HCT116 (cell line): ENCODE measurements at regions not wholly inside any gene's neighbourhood (a gene's known extent, or its start where the extent isn't known, plus 50 kb on each side); places are given as distances from the start of the nearest gene placed in this dataset.

Experiments used
- ATAC-seq: fragments of 200-7000 bp; cut with Tn5 transposase; 2 replicates; pipeline ENCODE4 v1.9.1; 2020; ENCODE audit warnings: mild to moderate bottlenecking, moderate library complexity
- BruUV-seq: library from RNA; stranded (reverse); fragments of 400-500 nt; replicated peaks from 2 replicates; lab custom pipeline; 2021; lab: Mats Ljungman, UMichigan
- CTCF ChIA-PET: fragments of 300-600 bp; sonication (Branson Sonifier 250); formaldehyde crosslinking; loops from one replicate; lab custom pipeline; 2021; ENCODE audit warnings: antibody characterized with exemption; lab: Charles Lee
- POLR2A ChIA-PET: fragments of 300-600, 350-600 bp; sonication (Branson Sonifier 250); formaldehyde crosslinking; loops from one replicate; lab custom pipeline; 2021; ENCODE audit warnings: antibody characterized with exemption; lab: Charles Lee
- RAD21 ChIA-PET, 2 experiments: fragments of 300-600 bp; sonication (Branson Sonifier 250); formaldehyde crosslinking; loops; one replicate each; lab custom pipeline; 2023; ENCODE audit warnings: low total read pairs in 2 of 2; ENCODE audit not compliant: uncharacterized antibody in 2 of 2, unreplicated experiment in 2 of 2, low non-redundant PET in 1 of 2; lab: Charles Lee
- DNase-seq: peaks from one replicate; pipeline ENCODE4 v3.0.0-alpha.2; 2010; ENCODE audit warnings: low read depth, low spot score
- H2AFZ ChIP-seq: fragments of 200-600 bp; shearing (Covaris generic), sonication (generic); 2 replicates; pipeline ENCODE4 v1.6.1; 2017; ENCODE audit warnings: low read depth, mixed run types, mixed read lengths, antibody characterized with exemption, low read length; ENCODE audit not compliant: poor library complexity, severe bottlenecking
- H3K27ac ChIP-seq: 2 replicates; pipeline ENCODE4 v1.5.1; 2012; ENCODE audit warnings: low read depth, low read length
- H3K27me3 ChIP-seq: fragments of 200-600 bp; sonication (generic); 2 replicates; pipeline ENCODE4 v1.6.1; 2016; ENCODE audit warnings: mixed run types, low read length, mixed read lengths; ENCODE audit not compliant: insufficient read depth
- H3K36me3 ChIP-seq, 2 experiments: fragments of 200-500 bp in 1 of 2; fragments of 200-600 bp in 1 of 2; sonication (Bioruptor generic) in 1 of 2; sonication (generic) in 1 of 2; 2 replicates each; pipeline versions ENCODE4 v1.5.1 to v1.6.1; 2014 to 2016; ENCODE audit warnings: low read length in 2 of 2, inconsistent platforms in 1 of 2, mixed read lengths in 1 of 2, mixed run types in 1 of 2; ENCODE audit not compliant: insufficient read depth in 2 of 2, control insufficient read depth in 1 of 2
- H3K4me1 ChIP-seq, 2 experiments: fragments of 200-600 bp in 1 of 2; sonication (generic) in 1 of 2; 2 replicates each; pipeline versions ENCODE4 v1.5.1 to v1.6.1; 2012 to 2017; ENCODE audit warnings: low read length in 2 of 2, inconsistent platforms in 1 of 2, mild to moderate bottlenecking in 1 of 2, mixed read lengths in 1 of 2, mixed run types in 1 of 2, moderate library complexity in 1 of 2; ENCODE audit not compliant: insufficient read depth in 2 of 2, control insufficient read depth in 1 of 2
- H3K4me2 ChIP-seq: fragments of 200-600 bp; sonication (generic); 2 replicates; pipeline ENCODE4 v1.6.1; 2017; ENCODE audit warnings: mixed run types, low read length, mixed read lengths
- H3K4me3 ChIP-seq, 2 experiments: fragments of 200-600 bp in 1 of 2; sonication (generic) in 1 of 2; replicated peaks in 1 of 2; 2 replicates each; pipeline ENCODE4 v1.5.1; 2011 to 2016; ENCODE audit warnings: low read length in 2 of 2, control low read depth in 1 of 2, low read depth in 1 of 2, mild to moderate bottlenecking in 1 of 2, mixed read lengths in 1 of 2, mixed run types in 1 of 2
- H3K79me2 ChIP-seq: fragments of 200-600 bp; sonication (generic); 2 replicates; pipeline ENCODE4 v1.6.1; 2017; ENCODE audit warnings: mild to moderate bottlenecking, mixed run types, low read length, moderate library complexity, mixed read lengths; ENCODE audit not compliant: insufficient read depth
- H3K9ac ChIP-seq: fragments of 200-600 bp; sonication (generic); 2 replicates; pipeline ENCODE4 v1.6.1; 2016; ENCODE audit warnings: low read length, mixed read lengths
- H3K9me2 ChIP-seq: fragments of 200-600 bp; sonication (generic), shearing (Covaris generic); 2 replicates; pipeline ENCODE4 v1.6.1; 2017; ENCODE audit warnings: mixed run types, mild to moderate bottlenecking, moderate library complexity; ENCODE audit not compliant: insufficient read depth
- H3K9me3 ChIP-seq, 2 experiments: fragments of 200-500 bp in 1 of 2; fragments of 200-600 bp in 1 of 2; sonication (Bioruptor generic) in 1 of 2; sonication (generic) in 1 of 2; 2 replicates each; pipeline ENCODE4 v1.6.1; 2014 to 2017; ENCODE audit warnings: low read length in 2 of 2, mixed read lengths in 2 of 2, inconsistent platforms in 1 of 2, low read depth in 1 of 2, mild to moderate bottlenecking in 1 of 2, mixed run types in 1 of 2, moderate library complexity in 1 of 2; ENCODE audit not compliant: control insufficient read depth in 1 of 2, insufficient read depth in 1 of 2
- H4K20me1 ChIP-seq: fragments of 200-600 bp; sonication (generic), shearing (Covaris generic); 2 replicates; pipeline ENCODE4 v1.6.1; 2017; ENCODE audit warnings: mixed run types, mild to moderate bottlenecking, moderate library complexity; ENCODE audit not compliant: insufficient read depth
- CBX3 ChIP-seq: IDR thresholded peaks from 2 replicates; pipeline ENCODE4 v1.6.1; 2012; ENCODE audit warnings: low read depth
- CEBPB ChIP-seq: IDR thresholded peaks from 2 replicates; pipeline ENCODE4 v1.6.1; 2012; ENCODE audit warnings: low read depth
- EGR1 ChIP-seq: IDR thresholded peaks from 2 replicates; pipeline ENCODE4 v1.6.1; 2012; ENCODE audit warnings: low read depth
- EZH2 ChIP-seq: fragments of 200-600 bp; sonication (generic); IDR thresholded peaks from 2 replicates; pipeline ENCODE4 v1.6.1; 2017; ENCODE audit warnings: antibody characterized with exemption, mixed run types
- EZH2phosphoT487 ChIP-seq: fragments of 200-600 bp; IDR thresholded peaks from 2 replicates; pipeline ENCODE4 v1.6.1; 2018; ENCODE audit warnings: antibody characterized with exemption, borderline replicate concordance
- FOSL1 ChIP-seq: IDR thresholded peaks from 2 replicates; pipeline ENCODE4 v1.6.1; 2012; ENCODE audit warnings: low read depth
- JUND ChIP-seq: IDR thresholded peaks from 2 replicates; pipeline ENCODE4 v1.6.1; 2012
- POLR2A ChIP-seq: IDR thresholded peaks from 2 replicates; pipeline ENCODE4 v1.7.0; 2011; ENCODE audit warnings: borderline replicate concordance; ENCODE audit not compliant: insufficient read depth, insufficient read length; ENCODE audit errors: extremely low read depth
- POLR2AphosphoS5 ChIP-seq: IDR thresholded peaks from 2 replicates; pipeline ENCODE4 v1.6.1; 2011; ENCODE audit warnings: mild to moderate bottlenecking, low read depth, low read length, moderate library complexity
- RAD21 ChIP-seq: IDR thresholded peaks from 2 replicates; pipeline ENCODE4 v1.6.1; 2012; ENCODE audit warnings: low read depth, mild to moderate bottlenecking
- REST ChIP-seq: IDR thresholded peaks from 2 replicates; pipeline ENCODE4 v1.6.1; 2012; ENCODE audit warnings: low read depth
- SIN3A ChIP-seq: IDR thresholded peaks from 2 replicates; pipeline ENCODE4 v1.6.1; 2012; ENCODE audit warnings: low read depth
- SRF ChIP-seq: IDR thresholded peaks from 2 replicates; pipeline ENCODE4 v1.6.1; 2012; ENCODE audit warnings: low read depth
- TCF7L2 ChIP-seq: IDR thresholded peaks from 2 replicates; pipeline ENCODE4 v1.7.0; 2011; ENCODE audit warnings: borderline replicate concordance, inconsistent platforms; ENCODE audit not compliant: insufficient read depth, insufficient read length; ENCODE audit errors: extremely low read depth
- YY1 ChIP-seq: IDR thresholded peaks from 2 replicates; pipeline ENCODE4 v1.6.1; 2011; ENCODE audit warnings: low read length, low read depth, moderate library complexity, mild to moderate bottlenecking; ENCODE audit not compliant: insufficient replicate concordance; ENCODE audit errors: extremely low read depth
- ZBTB33 ChIP-seq: IDR thresholded peaks from 2 replicates; pipeline ENCODE4 v1.6.1; 2011; ENCODE audit warnings: mild to moderate bottlenecking, low read length, moderate library complexity; ENCODE audit not compliant: insufficient replicate concordance; ENCODE audit errors: extremely low read depth
- ZNF274 ChIP-seq: fragments of 200-500 bp; sonication (Bioruptor generic); IDR thresholded peaks from 2 replicates; pipeline ENCODE4 v1.6.1; 2014; ENCODE audit warnings: mild to moderate bottlenecking, low read depth, low read length, inconsistent platforms
- intact Hi-C: fragments of 100-400 bp; cut with micrococcal nuclease; formaldehyde crosslinking; loops from 2 replicates; pipeline ENCODE4 v1.10.0; 2022
- TF ChIP-seq, protein P1 (sequence below): IDR thresholded peaks from 2 replicates; pipeline ENCODE4 v1.6.1; 2012

DNA sequence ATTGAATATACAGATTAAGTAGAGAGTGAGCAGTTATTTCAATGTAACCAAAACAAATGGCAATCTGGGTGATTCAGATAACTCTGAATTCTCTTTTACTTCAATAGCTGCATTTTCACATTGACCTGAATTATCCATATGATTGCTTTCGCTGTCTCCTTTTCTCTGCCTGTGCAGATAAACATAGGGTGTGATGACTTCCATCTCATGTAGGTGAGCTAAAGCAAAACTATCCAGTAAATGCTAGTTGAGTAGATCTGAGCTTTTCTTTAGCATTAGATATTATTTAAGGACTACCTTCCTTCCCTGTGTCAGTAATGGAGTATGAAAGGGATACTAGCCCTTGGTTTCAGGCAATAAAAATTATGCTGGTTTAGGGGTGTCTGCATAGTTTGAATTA, 288.6 kb downstream of the OXSM start:
- intact Hi-C loops = no loop called here
- CTCF ChIA-PET = no interaction called here
- POLR2A ChIA-PET = no interaction called here
- Histone ChIP-seq H3K9ac (no peak overlapping the region), H3K9me2 (no peaks in the 10 kb centered on the region), H3K27ac (no peak overlapping the region), H4K20me1 (no peaks in the 10 kb centered on the region), H3K9me3 (no peaks in the 10 kb centered on the region), H3K79me2 (no peaks in the 10 kb centered on the region), H3K4me3 (no peak overlapping the region), H3K4me2 (no peak overlapping the region), H3K36me3 (no peaks in the 10 kb centered on the region), H3K4me1 (no peaks in the 10 kb centered on the region), H3K27me3 (no peaks in the 10 kb centered on the region), H2AFZ (no peak overlapping the region)
- BruUV-seq = no TSS peak
- DNase-seq = no peak
- RAD21 ChIA-PET = no interaction called here
- no peak for ATAC-seq
- TF ChIP-seq RAD21 (no peak), FOSL1 (no peak), SIN3A (no peak), EZH2phosphoT487 (no peak), EGR1 (no peak), YY1 (no peak), POLR2AphosphoS5 (no peak), SRF (no peak), TCF7L2 (no peak), CBX3 (no peak), JUND (no peak), CEBPB (no peak), ZNF274 (no peak), ZBTB33 (no peak), REST (no peak), POLR2A (no peak), EZH2 (no peak)
- TF ChIP-seq, protein P1, sequence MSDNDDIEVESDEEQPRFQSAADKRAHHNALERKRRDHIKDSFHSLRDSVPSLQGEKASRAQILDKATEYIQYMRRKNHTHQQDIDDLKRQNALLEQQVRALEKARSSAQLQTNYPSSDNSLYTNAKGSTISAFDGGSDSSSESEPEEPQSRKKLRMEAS = no peak
